ENCODE measurements at regions not wholly inside any gene's neighbourhood (a gene's known extent, or its start where the extent isn't known, plus 50 kb on each side); places are given as distances from the start of the nearest gene placed in this dataset.

DNA sequence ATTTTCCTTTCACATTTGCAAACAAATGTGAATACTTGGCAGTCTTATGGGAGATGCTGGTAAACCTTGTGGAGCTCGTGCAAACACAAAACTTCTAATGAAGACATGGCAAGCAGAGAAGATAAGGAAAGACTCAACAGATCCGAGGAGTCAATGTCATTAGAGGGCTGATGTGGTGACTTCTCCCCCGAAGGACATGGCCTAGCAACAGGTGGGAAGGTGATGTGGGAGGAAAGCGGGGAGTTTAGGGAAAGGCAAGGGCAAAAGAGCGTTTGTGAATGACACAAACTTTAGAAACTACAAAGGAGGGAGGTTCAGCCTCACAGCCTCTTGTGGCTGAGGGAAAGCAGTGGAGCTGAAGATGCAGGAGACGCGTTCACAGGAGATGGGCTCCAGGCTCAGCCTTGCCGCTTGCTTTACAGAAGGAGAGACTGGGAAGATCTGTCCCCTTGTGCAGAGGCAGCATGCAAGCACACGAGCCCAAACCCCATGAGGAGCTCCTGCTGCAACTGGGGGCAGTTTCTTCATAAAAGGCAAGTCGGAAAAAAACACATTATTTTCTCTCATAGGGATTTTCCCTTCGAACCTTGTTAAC is 86.6 kb downstream of the SOWAHC start:
- Histone ChIP-seq H3K4me1 (ENCODE audit: control insufficient read depth, insufficient read depth, low read length) (no peaks in the 10 kb centered on the region), H3K9me3 (ENCODE audit: control insufficient read depth, insufficient read depth, low read length) (no peaks in the 10 kb centered on the region), H3K4me3 (ENCODE audit: low read length) (no peak overlapping the region), H3K36me3 (ENCODE audit: control insufficient read depth, insufficient read depth, low read length) (no peaks in the 10 kb centered on the region), H3K27ac (ENCODE audit: low read length) (no peak overlapping the region), H3K27me3 (ENCODE audit: control insufficient read depth, insufficient read depth, low read length) (no peaks in the 10 kb centered on the region)
- DNase-seq (no peak), ATAC-seq (no peak)
- Mint-ChIP-seq H3K27ac (no peak overlapping the region), H3K4me1 (no peaks in the 10 kb centered on the region), H3K36me3 (no peaks in the 10 kb centered on the region), H3K4me3 (no peak overlapping the region), H3K9me3 (no peaks in the 10 kb centered on the region), H3K27me3 (ENCODE audit: low read depth in 2 of 2) (peaks cover 14 to 25% of the 10 kb centered on the region in 2 donors)
- TF ChIP-seq CTCF (IDR thresholded peaks at IDR 0.05), result no peak
- intact Hi-C loops (cut with micrococcal nuclease), result no loop called here
- 88% methylated on average over 11 of the region's 11 CpGs for WGBS (ENCODE audit: insufficient coverage)

DNA sequence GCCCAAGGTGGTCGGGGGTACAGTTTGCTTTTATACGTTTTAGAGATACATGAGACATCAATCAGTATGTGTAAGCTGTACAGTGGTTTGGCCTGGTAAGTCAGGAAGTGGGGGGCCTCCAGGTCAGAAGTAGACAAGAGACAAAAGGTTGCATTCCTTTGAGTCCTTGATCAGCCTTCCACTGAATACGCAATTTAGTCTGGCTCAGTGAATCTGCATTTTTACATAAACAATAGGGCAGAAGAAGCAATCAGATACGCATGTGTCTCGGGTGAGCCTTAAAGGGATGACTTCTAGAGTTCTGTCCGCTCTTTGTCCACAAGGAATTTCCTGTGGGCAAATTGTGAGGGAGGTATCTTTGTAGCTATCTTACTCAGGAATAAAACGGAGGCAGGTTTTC is 87.2 kb downstream of the SOWAHC start:
- ATAC-seq (no peak), DNase-seq (no peak)
- Mint-ChIP-seq H3K27me3 (ENCODE audit: low read depth in 2 of 2) (peaks cover 13 to 25% of the 10 kb centered on the region in 2 donors), H3K27ac (no peak overlapping the region), H3K4me1 (no peaks in the 10 kb centered on the region), H3K36me3 (no peaks in the 10 kb centered on the region), H3K4me3 (no peak overlapping the region), H3K9me3 (no peaks in the 10 kb centered on the region)
- no peak overlapping the region for H3K4me3 ChIP-seq (ENCODE audit: low read length)
- no peaks in the 10 kb centered on the region for H3K36me3 ChIP-seq (ENCODE audit: control insufficient read depth, insufficient read depth, low read length)
- no peaks in the 10 kb centered on the region for H3K27me3 ChIP-seq (ENCODE audit: control insufficient read depth, insufficient read depth, low read length)
- H3K9me3 ChIP-seq (ENCODE audit: control insufficient read depth, insufficient read depth, low read length), result no peaks in the 10 kb centered on the region
- intact Hi-C loops (cut with micrococcal nuclease), result no loop called here
- WGBS (ENCODE audit: insufficient coverage), result 73% methylated on average over 7 of the region's 7 CpGs
- no peak for TF ChIP-seq CTCF (IDR thresholded peaks at IDR 0.05)
- no peaks in the 10 kb centered on the region for H3K4me1 ChIP-seq (ENCODE audit: control insufficient read depth, insufficient read depth, low read length)
- no peak overlapping the region for H3K27ac ChIP-seq (ENCODE audit: low read length)

- Histone ChIP-seq H3K9me3 (ENCODE audit: control insufficient read depth, insufficient read depth, low read length) (no peaks in the 10 kb centered on the region), H3K36me3 (ENCODE audit: control insufficient read depth, insufficient read depth, low read length) (no peaks in the 10 kb centered on the region), H3K4me1 (ENCODE audit: control insufficient read depth, insufficient read depth, low read length) (no peaks in the 10 kb centered on the region), H3K27me3 (ENCODE audit: control insufficient read depth, insufficient read depth, low read length) (no peaks in the 10 kb centered on the region), H3K4me3 (ENCODE audit: low read length) (no peak overlapping the region), H3K27ac (ENCODE audit: low read length) (no peak overlapping the region)
- 86% methylated on average over 3 of the region's 9 CpGs for WGBS (ENCODE audit: insufficient coverage)
- Mint-ChIP-seq H3K36me3 (no peaks in the 10 kb centered on the region), H3K9me3 (no peaks in the 10 kb centered on the region), H3K27ac (no peak overlapping the region), H3K4me1 (no peaks in the 10 kb centered on the region), H3K27me3 (ENCODE audit: low read depth in 2 of 2) (peaks cover 13 to 25% of the 10 kb centered on the region in 2 donors), H3K4me3 (no peak overlapping the region)
- no peak for DNase-seq
- no peak for ATAC-seq
- intact Hi-C loops (cut with micrococcal nuclease), result no loop called here
- no peak for TF ChIP-seq CTCF (IDR thresholded peaks at IDR 0.05)
Observed at GRCh38 chr2:109702250-109702985, 88.3 kb downstream of the SOWAHC start.

GRCh38 chr2:109703077-109703476 is 88.9 kb downstream of the SOWAHC start:
- intact Hi-C loops (cut with micrococcal nuclease), result no loop called here
- WGBS (ENCODE audit: insufficient coverage), result 86% methylated on average over 6 of the region's 7 CpGs
- no peak overlapping the region for H3K4me3 Mint-ChIP-seq

More at GRCh38 chr2:109703077-109703476, 88.9 kb downstream of the SOWAHC start:
- H3K4me1 ChIP-seq (ENCODE audit: control insufficient read depth, insufficient read depth, low read length), result no peaks in the 10 kb centered on the region
- no peaks in the 10 kb centered on the region for H3K4me1 Mint-ChIP-seq
- no peak overlapping the region for H3K4me3 ChIP-seq (ENCODE audit: low read length)
- H3K27me3 ChIP-seq (ENCODE audit: control insufficient read depth, insufficient read depth, low read length), result no peaks in the 10 kb centered on the region
- no peak for DNase-seq
- H3K9me3 ChIP-seq (ENCODE audit: control insufficient read depth, insufficient read depth, low read length), result no peaks in the 10 kb centered on the region
- H3K36me3 ChIP-seq (ENCODE audit: control insufficient read depth, insufficient read depth, low read length), result no peaks in the 10 kb centered on the region
- H3K36me3 Mint-ChIP-seq, result no peaks in the 10 kb centered on the region
- no peak for ATAC-seq
- H3K27ac ChIP-seq (ENCODE audit: low read length), result no peak overlapping the region
- peaks cover 13 to 25% of the 10 kb centered on the region in 2 donors for H3K27me3 Mint-ChIP-seq (ENCODE audit: low read depth in 2 of 2)
- H3K9me3 Mint-ChIP-seq, result no peaks in the 10 kb centered on the region
- H3K27ac Mint-ChIP-seq, result no peak overlapping the region
- TF ChIP-seq CTCF (IDR thresholded peaks at IDR 0.05), result no peak
